ENCODE measurements at regions not wholly inside any gene's neighbourhood (a gene's known extent, or its start where the extent isn't known, plus 50 kb on each side); places are given as distances from the start of the nearest gene placed in this dataset.

GRCh38 chr9:83183621-83184020 is 120.7 kb upstream of the RASEF start (continued):
- TF ChIP-seq ZNF462 (CRISPR knock-in tag; IDR thresholded peaks at IDR 0.05): no peak
- no peak for TF ChIP-seq ETS1 (IDR thresholded peaks at IDR 0.05)
- TF ChIP-seq EZH2phosphoT487 (IDR thresholded peaks at IDR 0.05; ENCODE audit: unreplicated experiment): no peak
- TF ChIP-seq, protein P1, sequence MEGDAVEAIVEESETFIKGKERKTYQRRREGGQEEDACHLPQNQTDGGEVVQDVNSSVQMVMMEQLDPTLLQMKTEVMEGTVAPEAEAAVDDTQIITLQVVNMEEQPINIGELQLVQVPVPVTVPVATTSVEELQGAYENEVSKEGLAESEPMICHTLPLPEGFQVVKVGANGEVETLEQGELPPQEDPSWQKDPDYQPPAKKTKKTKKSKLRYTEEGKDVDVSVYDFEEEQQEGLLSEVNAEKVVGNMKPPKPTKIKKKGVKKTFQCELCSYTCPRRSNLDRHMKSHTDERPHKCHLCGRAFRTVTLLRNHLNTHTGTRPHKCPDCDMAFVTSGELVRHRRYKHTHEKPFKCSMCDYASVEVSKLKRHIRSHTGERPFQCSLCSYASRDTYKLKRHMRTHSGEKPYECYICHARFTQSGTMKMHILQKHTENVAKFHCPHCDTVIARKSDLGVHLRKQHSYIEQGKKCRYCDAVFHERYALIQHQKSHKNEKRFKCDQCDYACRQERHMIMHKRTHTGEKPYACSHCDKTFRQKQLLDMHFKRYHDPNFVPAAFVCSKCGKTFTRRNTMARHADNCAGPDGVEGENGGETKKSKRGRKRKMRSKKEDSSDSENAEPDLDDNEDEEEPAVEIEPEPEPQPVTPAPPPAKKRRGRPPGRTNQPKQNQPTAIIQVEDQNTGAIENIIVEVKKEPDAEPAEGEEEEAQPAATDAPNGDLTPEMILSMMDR (conservative IDR thresholded peaks at IDR 0.05; ENCODE audit: low read depth in 2 of 2): no peak
- TF ChIP-seq ZNF331 (CRISPR knock-in tag; IDR thresholded peaks at IDR 0.05; ENCODE audit: low read depth): no peak

DNA sequence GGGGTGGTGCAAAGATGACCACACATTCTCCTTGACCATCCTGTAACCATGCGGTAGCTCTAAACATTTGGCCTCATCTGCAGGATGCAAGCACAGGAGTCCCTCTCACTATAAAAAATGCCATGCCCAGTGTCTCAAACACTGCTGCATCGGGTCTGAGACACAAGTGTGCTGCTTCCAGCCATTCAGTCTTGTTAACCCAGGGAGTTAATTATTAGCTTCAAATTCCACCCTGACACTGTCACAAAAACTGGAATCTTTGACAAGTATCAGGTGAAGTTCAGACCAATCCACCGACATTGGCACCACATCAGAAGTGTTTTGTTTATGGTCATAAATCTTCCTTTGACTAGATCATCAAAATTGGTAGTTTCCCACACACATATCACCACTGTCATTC is 119.1 kb upstream of the RASEF start:
- ATAC-seq: no peak
- peaks cover 6% of the 10 kb centered on the region; the same call in 2 of the 3 replicates for H3K9me3 Mint-ChIP-seq

More for the DNA sequence above, 119.1 kb upstream of the RASEF start:
- Histone ChIP-seq H3F3A (replicated peaks; ENCODE audit: low read depth) (no peaks in the 10 kb centered on the region), H2AFZ (peak overlapping the region; percentile 24; the same call in 1 of the 2 replicates), H3K4me2 (no peak overlapping the region), H3K27me3 (ENCODE audit: insufficient read depth) (no peaks in the 10 kb centered on the region), H3K79me2 (replicated peaks; ENCODE audit: insufficient read depth) (no peaks in the 10 kb centered on the region), H3K27ac (ENCODE audit: low read depth) (no peak overlapping the region), H3K9me2 (ENCODE audit: insufficient read depth) (no peaks in the 10 kb centered on the region), H3K4me1 (ENCODE audit: insufficient read depth) (peaks cover 15% of the 10 kb centered on the region; the same call in 1 of the 2 replicates), H3K36me3 (ENCODE audit: insufficient read depth) (no peaks in the 10 kb centered on the region), H4K20me1 (replicated peaks; ENCODE audit: insufficient read depth) (no peaks in the 10 kb centered on the region), H3K4me3 (no peak overlapping the region)
- Mint-ChIP-seq H3K4me3 (no peak overlapping the region), H3K4me1 (peaks cover 15% of the 10 kb centered on the region), H3K27me3 (ENCODE audit: insufficient read depth, low read depth, poor library complexity) (no peaks in the 10 kb centered on the region), H3K36me3 (ENCODE audit: low read depth) (no peaks in the 10 kb centered on the region), H3K27ac (no peak overlapping the region)
- no peak for TF ChIP-seq ETS1 (IDR thresholded peaks at IDR 0.05)
- no peak for TF ChIP-seq STAT1 (IDR thresholded peaks at IDR 0.05; ENCODE audit: unreplicated experiment)
- TF ChIP-seq REST (IDR thresholded peaks at IDR 0.05; ENCODE audit: unreplicated experiment): no peak
- no peak for DNase-seq (ENCODE audit: low spot score)
